DOHH2 (cell line): ENCODE measurements at regions not wholly inside any gene's neighbourhood (a gene's known extent, or its start where the extent isn't known, plus 50 kb on each side); places are given as distances from the start of the nearest gene placed in this dataset.
"Not testable (repeated sequence)": the region's sequence is repeated elsewhere in the genome, so short reads cannot be mapped to it uniquely, and the experiment has no call there.

Experiments used
- H3F3A ChIP-seq: fragments of 200-600 bp; sonication (generic), shearing (Covaris generic); 2 replicates; pipeline ENCODE4 v1.6.0; 2016; ENCODE audit warnings: antibody characterized with exemption, mild to moderate bottlenecking; ENCODE audit not compliant: control insufficient read depth, insufficient read depth
- H3K27ac ChIP-seq: fragments of 200-600 bp; sonication (generic); 2 replicates; pipeline ENCODE4 v1.5.1; 2014; ENCODE audit warnings: low read depth, mild to moderate bottlenecking, low read length, moderate library complexity
- H3K27me3 ChIP-seq: fragments of 200-600 bp; sonication (generic); 2 replicates; pipeline ENCODE4 v1.6.1; 2014; ENCODE audit warnings: mild to moderate bottlenecking, low read length, mixed read lengths; ENCODE audit not compliant: control insufficient read depth
- H3K36me3 ChIP-seq: fragments of 200-600 bp; sonication (generic); 2 replicates; pipeline ENCODE4 v1.6.1; 2014; ENCODE audit warnings: mild to moderate bottlenecking, low read length, moderate library complexity, mixed read lengths; ENCODE audit not compliant: control insufficient read depth
- H3K4me1 ChIP-seq: fragments of 200-600 bp; sonication (generic); 2 replicates; pipeline ENCODE4 v1.6.1; 2014; ENCODE audit warnings: mild to moderate bottlenecking, low read length, mixed read lengths; ENCODE audit not compliant: control insufficient read depth
- H3K4me2 ChIP-seq: fragments of 200-600 bp; sonication (generic); 2 replicates; pipeline ENCODE4 v1.6.0; 2014; ENCODE audit warnings: mild to moderate bottlenecking, low read length, moderate library complexity
- H3K4me3 ChIP-seq: fragments of 200-600 bp; sonication (generic); 2 replicates; pipeline ENCODE4 v1.5.1; 2014; ENCODE audit warnings: mild to moderate bottlenecking, low read length, mixed read lengths
- H3K79me2 ChIP-seq: fragments of 200-600 bp; sonication (generic); 2 replicates; pipeline ENCODE4 v1.6.1; 2014; ENCODE audit warnings: mild to moderate bottlenecking, low read length, mixed read lengths; ENCODE audit not compliant: control insufficient read depth
- H3K9me2 ChIP-seq: fragments of 200-600 bp; sonication (generic); replicated peaks from 2 replicates; pipeline ENCODE4 v1.6.1; 2014; ENCODE audit warnings: mild to moderate bottlenecking, low read length, mixed read lengths; ENCODE audit not compliant: control insufficient read depth
- H3K9me3 ChIP-seq: fragments of 200-600 bp; sonication (generic); 2 replicates; pipeline ENCODE4 v1.6.1; 2014; ENCODE audit warnings: antibody characterized with exemption, low read length, mixed read lengths; ENCODE audit not compliant: control insufficient read depth, insufficient read depth
- H4K20me1 ChIP-seq: fragments of 200-600 bp; sonication (generic); 2 replicates; pipeline ENCODE4 v1.6.0; 2014; ENCODE audit warnings: low read depth, mild to moderate bottlenecking, antibody characterized with exemption, low read length, moderate library complexity; ENCODE audit not compliant: control insufficient read depth, insufficient read depth
- CTCF ChIP-seq: fragments of 200-600 bp; sonication (generic); IDR thresholded peaks from one replicate; pipeline ENCODE4 v1.5.1; 2014; ENCODE audit warnings: antibody characterized with exemption, mild to moderate bottlenecking, low read depth, low read length; ENCODE audit not compliant: poor library complexity, severe bottlenecking
- EZH2phosphoT487 ChIP-seq: fragments of 200-600 bp; sonication (generic); IDR thresholded peaks from 2 replicates; pipeline ENCODE4 v1.6.1; 2017; ENCODE audit warnings: borderline replicate concordance, mild to moderate bottlenecking, antibody characterized with exemption, low read length, moderate library complexity, mixed read lengths

GRCh38 chr4:31877429-31877828 is 1157.3 kb downstream of the PCDH7 start:
- Histone ChIP-seq H3K36me3 (no peaks in the 10 kb centered on the region), H3K4me1 (no peaks in the 10 kb centered on the region), H3K9me2 (no peaks in the 10 kb centered on the region; the same call in 1 of the 2 replicates), H3K79me2 (no peaks in the 10 kb centered on the region), H3K27ac (no peak overlapping the region), H3K27me3 (no peaks in the 10 kb centered on the region), H3K4me2 (no peak overlapping the region), H4K20me1 (no peaks in the 10 kb centered on the region), H3K9me3 (no peaks in the 10 kb centered on the region), H3F3A (no peaks in the 10 kb centered on the region), H3K4me3 (no peak overlapping the region)
- TF ChIP-seq CTCF (no peak), EZH2phosphoT487 (no peak)

- H3K4me2 ChIP-seq, H3K36me3 ChIP-seq, H3K9me3 ChIP-seq: not testable (repeated sequence)
Measured at GRCh38 chr4:31880837-31881236, 1160.7 kb downstream of the PCDH7 start.

GRCh38 chr4:31896349-31896748 is 1176.2 kb downstream of the PCDH7 start:
- Histone ChIP-seq H3K4me3 (no peak overlapping the region), H3K27ac (no peak overlapping the region)
- no peak for TF ChIP-seq EZH2phosphoT487
- TF ChIP-seq CTCF = no peak

More at GRCh38 chr4:31880837-31881236, 1160.7 kb downstream of the PCDH7 start:
- not testable (repeated sequence) for H3K27ac ChIP-seq, H4K20me1 ChIP-seq, H3K9me2 ChIP-seq, H3K4me3 ChIP-seq, H3K4me1 ChIP-seq, H3K27me3 ChIP-seq, H3F3A ChIP-seq, H3K79me2 ChIP-seq

GRCh38 chr4:31905363-31905762 is 1185.2 kb downstream of the PCDH7 start:
- Histone ChIP-seq H3K9me3 (no peaks in the 10 kb centered on the region; the same call in 1 of the 2 replicates), H3F3A (no peaks in the 10 kb centered on the region), H3K4me1 (no peaks in the 10 kb centered on the region), H3K36me3 (no peaks in the 10 kb centered on the region), H3K79me2 (no peaks in the 10 kb centered on the region), H4K20me1 (no peaks in the 10 kb centered on the region), H3K4me3 (no peak overlapping the region), H3K27ac (no peak overlapping the region), H3K27me3 (no peaks in the 10 kb centered on the region), H3K4me2 (no peak overlapping the region), H3K9me2 (no peaks in the 10 kb centered on the region)
- TF ChIP-seq EZH2phosphoT487 (no peak), CTCF (no peak)

More at GRCh38 chr4:31896349-31896748, 1176.2 kb downstream of the PCDH7 start:
- H3K4me2 ChIP-seq = no peak overlapping the region
- H3K27me3 ChIP-seq = no peaks in the 10 kb centered on the region
- H4K20me1 ChIP-seq = no peaks in the 10 kb centered on the region
- H3K9me3 ChIP-seq = no peaks in the 10 kb centered on the region
- H3K4me1 ChIP-seq = no peaks in the 10 kb centered on the region
- no peaks in the 10 kb centered on the region for H3K79me2 ChIP-seq
- H3F3A ChIP-seq = no peaks in the 10 kb centered on the region
- no peaks in the 10 kb centered on the region for H3K36me3 ChIP-seq
- no peaks in the 10 kb centered on the region for H3K9me2 ChIP-seq
